HG03175 (cell line): ENCODE measurements at regions not wholly inside any gene's neighbourhood (a gene's known extent, or its start where the extent isn't known, plus 50 kb on each side); places are given as distances from the start of the nearest gene placed in this dataset.
"Not testable (repeated sequence)": the region's sequence is repeated elsewhere in the genome, so short reads cannot be mapped to it uniquely, and the experiment has no call there.

ENCODE experiments used
- ATAC-seq: cut with Tn5 transposase; IDR thresholded peaks from one replicate; pipeline ENCODE4 v1.9.1; 2021; ENCODE audit warnings: mild to moderate bottlenecking, moderate library complexity; ENCODE audit not compliant: unreplicated experiment

DNA sequence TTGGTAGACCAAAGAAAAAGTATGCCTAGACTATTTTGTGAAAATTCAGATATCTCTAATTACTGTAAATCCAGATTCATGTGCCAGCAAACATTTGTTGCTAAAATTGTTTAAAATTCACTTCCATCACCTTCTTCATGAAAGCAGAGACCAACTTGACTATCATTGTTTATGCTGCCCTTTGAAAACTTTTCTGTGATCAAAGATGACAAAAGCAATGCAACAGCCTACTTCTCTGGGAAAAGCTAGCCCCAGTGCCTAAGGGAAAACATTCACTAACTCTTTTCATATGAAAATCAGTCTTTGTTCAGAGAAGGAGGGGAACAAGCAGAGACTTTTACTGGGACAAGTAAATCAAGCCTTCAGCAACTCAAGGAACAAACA lies 178.0 kb upstream of the P2RY1 start:
- ATAC-seq = no peak

DNA sequence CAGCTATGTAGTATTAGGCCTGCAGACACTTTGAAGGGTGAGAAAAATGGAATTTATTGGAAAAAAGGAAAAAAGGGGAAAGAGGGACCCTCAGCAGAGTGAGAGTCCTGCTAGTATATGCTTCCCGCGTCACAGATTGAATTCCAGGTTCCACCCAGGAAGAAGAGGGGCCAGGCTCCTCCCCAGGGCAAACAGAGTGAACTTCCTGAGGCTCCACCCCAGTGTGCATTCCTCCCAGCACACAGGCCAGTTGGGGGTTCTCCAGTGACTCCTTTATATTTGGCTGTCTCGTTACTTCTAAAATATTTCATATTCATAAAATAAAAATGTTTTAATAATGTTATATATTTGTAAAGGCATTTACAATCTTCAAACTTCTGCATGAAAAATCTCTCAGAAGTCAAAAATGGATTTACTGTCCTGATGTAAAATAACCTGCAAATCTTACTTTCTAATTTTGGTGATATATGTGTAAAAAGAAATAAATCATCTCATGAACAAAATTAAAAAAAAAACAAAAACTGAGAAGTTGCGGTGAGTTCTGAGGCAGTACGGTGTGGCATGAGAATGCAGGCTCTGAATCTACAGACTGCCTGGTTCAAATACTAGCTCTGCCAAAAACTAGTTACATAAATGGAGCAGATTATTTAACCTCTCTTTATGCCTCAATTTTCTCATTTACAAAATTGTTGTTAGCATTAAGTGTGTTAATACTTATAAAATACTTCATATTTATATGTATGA lies 175.8 kb upstream of the P2RY1 start:
- no peak for ATAC-seq

DNA sequence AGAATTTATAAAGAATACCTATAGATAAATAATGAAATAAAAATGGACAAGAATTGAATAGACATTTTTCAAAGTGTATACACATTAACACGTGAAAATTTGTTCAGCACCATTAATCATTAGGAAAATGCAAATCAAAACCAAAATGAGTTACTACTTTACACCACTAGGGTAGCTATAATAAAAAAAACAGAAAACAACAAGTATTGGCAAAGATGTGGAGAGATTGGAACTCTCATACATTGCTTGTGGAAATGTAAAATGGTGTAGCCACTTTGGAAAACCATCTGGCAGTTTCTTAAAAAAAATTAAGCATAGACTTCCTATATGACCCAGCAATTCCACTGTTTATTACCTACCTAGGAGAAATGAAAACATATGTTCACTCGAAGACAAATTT lies 172.8 kb upstream of the P2RY1 start:
- ATAC-seq = no peak

DNA sequence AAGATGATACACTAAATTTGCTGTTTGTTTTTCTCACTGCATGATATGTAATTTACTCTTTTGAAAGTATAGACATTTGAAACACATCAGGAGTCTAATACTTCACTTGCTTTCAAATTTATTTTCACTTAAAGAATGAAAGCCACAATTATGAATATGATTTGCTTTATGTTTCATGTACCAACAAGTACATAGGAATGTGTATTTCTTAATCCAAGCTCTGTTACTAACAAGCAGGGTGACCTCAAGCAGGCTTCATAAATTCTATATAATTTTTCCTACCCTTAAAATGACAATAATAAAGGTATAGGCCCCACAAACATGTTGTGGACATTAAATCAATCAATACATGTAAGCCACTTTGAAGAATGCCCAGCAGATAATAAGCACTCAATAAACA lies 170.2 kb upstream of the P2RY1 start:
- ATAC-seq = no peak

DNA sequence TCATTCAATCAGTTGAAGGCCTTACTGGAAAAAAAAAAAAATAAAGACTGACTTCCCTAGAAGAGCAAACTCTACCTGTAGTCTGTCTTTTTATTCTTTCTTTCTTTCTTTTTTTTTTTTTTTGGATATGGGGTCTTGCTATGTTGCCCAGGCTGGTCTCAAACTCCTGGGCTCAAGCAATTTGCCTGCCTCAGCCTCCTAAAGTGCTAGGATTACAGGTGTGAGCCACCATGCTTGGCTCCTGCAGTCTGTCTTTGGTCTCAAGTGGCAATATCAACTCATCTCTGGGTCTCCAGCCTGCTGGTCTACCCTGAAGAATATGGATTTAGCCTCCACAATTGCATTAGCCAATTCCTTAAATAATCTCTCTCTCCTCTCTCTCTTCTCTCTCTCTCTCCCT lies 167.7 kb upstream of the P2RY1 start:
- no peak for ATAC-seq

DNA sequence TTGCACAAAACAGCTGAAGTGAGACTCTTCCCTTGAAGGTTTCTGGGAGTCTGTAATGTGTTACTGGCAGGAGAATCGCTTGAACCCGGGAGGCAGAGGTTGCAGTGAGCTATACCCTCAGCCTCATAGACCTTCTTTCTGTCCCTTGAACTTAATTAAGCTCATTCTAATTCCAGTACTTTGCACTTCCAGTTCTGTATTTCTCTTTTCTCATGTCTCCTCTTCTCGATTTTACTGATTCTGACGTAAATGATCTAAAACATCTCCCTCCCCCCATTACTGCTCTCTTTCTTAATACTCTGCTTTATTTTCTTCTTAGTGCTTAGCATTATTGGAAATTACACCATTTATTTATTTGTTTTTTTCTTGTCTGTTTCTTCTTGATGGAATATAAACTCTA lies 165.4 kb upstream of the P2RY1 start:
- ATAC-seq = no peak

DNA sequence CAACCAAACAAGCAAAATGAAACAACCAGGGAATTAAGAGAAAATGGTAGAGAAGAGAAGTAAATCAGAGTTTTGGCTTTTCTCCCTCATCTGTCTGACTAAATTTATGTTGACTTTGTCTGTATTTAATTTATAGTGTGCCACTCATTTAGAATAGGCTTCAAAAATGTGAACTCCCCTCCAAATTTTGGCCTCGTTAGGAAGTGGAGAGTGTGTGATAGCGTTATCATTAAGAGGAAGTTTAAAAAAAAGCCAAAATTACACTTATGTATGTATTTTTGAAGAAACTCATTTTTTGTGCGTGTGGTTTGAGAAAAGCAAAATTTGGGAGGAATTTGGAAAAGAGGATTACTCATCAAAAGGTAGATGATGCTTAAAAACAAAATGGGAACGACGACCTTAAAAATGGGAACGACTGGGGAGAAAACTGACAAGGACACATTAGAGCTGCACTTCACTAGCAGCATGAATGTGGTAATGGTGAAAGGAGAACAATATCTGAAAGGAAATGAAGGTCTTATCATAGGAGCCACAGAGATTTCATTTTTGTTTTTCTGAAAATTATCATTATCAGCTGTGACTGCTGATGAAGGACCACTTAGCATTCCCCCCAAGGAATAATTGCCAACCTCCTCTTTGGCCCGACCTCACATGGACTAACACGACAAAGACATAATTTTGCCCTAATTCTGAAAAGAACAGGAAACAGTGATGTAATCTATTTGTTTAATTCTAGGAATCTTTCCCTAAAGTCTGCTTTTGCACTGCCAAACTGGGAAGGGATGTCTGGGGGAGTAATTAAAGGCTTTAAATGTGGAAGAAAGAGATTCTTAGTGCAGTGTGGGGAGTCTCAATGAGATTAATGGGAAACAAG lies 163.2 kb upstream of the P2RY1 start:
- no peak for ATAC-seq

DNA sequence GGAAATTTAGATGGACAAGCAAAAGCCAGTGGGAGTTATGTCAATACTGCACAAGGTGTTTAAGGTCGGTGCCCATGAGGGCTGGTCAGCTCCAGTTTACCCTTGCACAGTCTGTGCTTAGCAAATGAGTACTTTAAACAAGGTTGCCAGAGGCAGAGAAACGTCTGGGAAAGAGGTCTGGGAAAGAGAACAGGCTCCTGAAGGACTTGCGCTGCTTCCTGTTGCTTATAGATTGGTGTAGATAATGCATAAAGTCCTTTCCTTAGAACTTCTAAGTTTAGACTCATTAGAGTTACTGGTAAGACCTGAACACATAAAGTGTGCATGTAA lies 162.6 kb upstream of the P2RY1 start:
- ATAC-seq = no peak

DNA sequence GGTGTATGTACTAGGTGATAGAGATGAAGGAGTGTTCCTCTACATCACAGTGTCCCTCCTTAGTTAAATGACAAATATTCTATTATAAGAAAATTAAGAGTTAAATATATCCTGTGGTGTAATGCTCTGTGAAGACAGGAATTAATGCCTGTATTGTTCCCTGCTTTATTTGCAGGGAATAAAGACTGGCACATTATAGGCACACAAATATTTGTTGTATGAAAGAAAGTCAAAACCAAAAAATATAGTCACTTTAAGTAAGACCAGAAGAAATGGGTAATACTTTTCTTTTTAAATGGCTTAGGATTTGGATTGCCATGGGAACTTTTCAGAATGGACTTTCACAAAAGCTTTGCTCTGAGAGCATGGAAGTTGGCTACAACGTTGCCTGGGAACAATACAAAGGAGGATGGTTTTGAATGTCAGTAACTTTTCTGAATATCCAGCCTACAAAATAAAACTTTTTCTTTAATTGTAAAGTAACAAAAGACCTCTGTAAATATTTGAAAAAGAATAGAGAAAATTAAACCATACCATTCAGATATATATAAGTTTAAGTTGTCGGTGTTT lies 158.0 kb upstream of the P2RY1 start:
- ATAC-seq = no peak

DNA sequence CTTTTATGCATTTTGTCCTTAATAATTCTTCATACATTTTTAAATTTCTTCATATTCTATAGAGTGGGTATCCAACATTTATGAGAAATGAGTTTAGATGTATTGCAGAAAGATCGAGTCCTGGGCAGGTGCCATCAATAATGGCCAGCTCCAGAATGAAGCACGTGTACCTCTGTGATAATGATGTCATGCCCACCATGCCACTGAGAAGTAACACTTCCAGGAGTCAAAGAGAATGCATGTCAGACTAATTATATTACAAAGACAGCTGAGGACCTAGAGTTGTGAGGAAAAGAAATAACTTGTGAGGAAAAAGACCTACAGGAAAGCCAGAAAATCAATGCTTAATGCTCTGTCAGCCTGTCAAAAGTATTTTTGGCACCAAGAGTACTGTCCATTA lies 157.4 kb upstream of the P2RY1 start:
- ATAC-seq = no peak

DNA sequence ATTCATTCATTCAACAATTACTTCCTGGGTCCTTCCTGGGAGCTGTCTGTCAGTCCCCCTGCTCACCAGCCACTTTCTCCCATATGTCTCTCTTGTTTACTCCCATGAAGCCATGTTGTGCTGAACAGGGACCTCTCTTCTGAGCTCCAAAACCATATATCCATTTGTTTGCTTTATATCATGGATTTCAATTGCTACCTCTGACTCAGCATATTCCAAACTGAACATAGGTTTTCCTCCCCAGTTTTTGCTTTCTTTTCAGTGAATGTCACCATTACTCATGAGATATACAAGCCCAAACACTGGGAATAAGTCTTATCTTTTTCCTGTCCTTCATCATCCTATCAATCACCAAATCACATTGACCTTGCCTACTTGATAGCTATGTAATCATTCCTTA lies 152.5 kb upstream of the P2RY1 start:
- ATAC-seq = no peak

DNA sequence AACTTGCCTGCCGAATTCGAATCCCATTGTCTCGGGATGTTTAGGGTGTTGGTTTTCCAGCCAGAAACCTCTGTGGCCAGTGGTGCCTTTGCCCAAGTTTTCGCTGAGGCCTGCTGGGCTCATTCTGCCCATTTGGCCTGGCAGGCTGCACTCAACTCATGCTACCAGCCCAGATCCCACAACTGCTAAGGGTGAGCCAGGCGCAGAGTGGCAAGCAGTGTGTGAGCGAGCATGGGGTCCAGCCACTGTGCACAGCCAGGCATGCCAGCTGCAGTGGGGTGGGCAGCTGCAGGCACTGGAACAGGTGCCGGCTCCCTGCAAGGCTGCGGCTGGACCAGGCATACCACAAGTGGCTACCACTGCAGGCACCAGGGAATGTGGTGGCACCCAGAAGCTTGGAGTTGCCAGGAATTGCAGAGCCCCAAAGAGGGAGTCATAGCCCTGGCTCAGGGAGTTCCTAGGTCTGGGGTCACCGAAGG lies 151.4 kb upstream of the P2RY1 start:
- no peak for ATAC-seq

DNA sequence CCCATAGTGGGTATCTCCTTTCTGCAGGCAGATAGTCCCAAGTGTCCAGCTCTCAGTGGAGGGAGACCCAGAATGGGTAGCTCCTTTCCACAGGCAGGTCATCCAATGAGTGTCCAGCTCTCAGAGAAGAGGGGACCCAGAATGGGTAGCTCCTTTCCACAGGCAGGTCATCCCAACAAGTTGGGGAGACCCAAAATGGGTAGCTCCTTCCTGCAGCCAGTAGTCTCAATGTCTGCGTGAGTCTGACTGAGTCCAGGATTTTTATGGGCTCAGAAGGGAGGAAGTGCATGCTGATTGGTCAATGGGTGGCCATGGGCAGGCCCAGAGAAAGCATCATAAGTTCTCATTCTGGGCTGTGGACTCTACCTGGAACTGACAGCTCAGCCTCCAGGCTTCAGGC lies 150.7 kb upstream of the P2RY1 start:
- ATAC-seq = no peak

DNA sequence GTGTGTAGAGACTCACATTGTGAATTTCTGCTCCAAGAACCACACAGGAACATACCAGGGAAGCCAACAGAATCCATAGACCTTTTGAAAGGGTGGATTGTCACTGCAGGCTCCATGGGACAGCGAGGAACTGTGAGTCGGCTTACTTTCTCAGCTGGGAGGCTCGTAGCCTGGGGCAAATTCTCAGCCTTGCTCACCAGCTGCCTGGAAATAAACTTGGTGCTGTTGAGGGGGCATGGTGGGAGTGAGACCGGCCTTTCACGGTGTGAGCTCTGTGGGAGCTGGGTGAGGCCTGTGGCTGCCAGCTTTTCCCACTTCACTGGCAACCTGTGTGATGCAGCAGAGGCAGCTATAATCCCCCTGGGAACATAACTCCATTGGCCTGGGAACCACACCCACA lies 146.6 kb upstream of the P2RY1 start:
- no peak for ATAC-seq

DNA sequence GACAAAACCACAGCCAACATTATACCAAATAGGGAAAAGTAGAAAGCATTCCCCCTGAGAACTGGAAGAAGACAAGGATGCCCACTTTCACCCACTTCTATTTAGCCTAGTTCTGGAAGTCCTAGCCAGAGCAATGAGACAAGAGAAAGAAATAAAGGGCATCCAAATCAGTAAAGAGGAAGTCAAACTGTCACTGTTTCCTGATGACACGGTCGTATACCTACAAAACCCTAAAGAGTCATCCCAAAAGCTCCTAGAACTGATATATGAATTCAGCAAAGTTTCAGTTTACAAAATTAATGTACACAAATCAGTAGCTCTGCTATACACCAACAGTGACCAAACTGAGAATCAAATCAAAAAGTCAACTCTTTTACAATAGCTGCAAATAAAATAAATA lies 142.6 kb upstream of the P2RY1 start:
- ATAC-seq = not testable (repeated sequence)

DNA sequence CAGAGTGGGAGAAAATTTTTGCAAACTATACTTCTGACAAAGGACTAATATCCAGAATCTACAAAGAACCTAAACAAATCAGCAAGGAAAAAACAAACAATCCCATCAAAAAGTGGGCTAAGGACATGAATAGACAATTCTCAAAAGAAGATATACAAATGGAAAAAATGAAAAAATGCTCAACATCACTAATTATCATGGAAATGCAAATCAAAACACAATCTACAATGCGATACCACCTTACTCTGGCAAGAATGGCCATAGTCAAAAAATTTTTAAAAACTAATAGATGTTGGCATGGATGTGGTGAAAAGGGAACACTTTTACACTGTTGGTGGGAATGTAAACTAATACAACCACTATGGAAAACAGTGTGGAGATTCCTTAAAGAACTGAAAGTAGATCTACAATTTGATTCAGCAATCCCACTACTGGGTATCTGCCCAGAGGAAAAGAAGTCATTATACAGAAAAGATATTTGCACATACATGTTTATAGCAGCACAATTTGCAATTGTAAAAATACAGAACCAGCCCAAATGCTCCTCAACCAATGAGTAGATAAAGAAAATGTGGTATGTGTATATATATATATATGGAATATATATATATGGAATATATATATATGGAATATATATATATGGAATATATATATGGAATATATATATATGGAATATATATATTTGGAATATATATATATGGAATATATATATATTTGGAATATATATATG lies 141.2 kb upstream of the P2RY1 start:
- not testable (repeated sequence) for ATAC-seq

DNA sequence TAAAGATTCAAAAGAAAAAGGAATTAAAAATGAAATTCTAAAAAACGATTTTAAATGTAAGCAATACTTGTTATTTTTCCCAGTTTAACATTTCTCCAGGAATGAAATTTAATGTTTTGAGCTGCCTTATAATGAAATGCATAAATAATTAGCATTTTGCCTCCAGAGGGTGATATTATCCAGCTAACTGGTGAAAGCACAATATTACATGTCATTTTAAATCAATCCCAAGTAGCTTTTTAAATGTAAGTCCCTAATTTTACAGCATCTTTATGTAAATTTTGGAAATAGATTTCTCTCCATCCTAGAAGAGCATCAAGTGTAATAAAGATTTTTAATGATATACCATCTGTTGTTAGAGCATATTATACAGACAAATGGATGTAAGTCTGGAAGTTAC lies 139.1 kb upstream of the P2RY1 start:
- ATAC-seq = no peak

DNA sequence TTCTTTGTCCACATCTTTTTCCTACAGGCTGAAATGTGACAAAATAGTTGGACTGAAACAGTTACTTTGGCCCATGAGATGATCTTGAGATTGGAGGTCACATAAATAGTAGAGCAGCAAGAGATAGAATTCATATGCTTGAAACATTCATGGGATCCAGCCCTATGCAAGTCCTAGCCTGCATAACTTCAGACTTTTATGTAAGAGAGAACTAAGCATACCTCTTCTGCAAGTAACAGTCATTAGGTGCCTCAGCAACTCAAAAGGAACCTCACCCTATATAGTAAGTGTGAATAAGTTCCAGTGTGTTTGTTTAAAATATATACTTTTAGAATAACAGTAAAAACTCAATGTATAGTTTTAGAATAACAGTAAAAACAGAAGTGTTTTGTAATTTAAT lies 138.0 kb upstream of the P2RY1 start:
- no peak for ATAC-seq

DNA sequence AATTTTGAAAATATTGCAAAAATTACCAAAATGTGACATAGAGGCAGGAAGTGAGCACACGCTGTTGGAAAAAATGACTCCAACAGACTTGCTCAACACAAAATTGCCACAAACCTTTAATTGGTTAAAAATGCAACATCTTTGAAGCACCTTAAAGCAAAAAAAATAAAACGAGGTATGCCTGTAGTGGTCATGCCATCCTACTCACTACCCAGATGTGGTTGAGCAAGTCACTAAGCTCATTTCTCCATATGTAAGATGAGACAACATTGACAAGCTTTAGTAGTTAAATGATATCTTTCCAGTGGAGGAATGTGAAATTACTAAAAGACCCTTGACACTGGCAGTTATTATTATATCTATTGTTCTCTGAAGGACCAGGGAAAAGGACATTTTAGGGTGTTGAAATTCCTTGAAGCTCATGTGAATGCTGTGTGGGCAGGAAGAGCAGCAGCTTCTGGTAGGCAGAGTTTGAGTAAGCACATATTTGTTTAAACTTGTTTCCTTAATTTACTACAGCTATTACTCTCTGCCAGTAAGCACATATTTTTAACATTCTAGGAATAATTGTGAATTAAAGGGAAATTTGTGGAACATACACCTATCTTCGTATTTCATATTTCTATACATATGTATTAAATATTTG lies 131.6 kb upstream of the P2RY1 start:
- ATAC-seq = no peak

DNA sequence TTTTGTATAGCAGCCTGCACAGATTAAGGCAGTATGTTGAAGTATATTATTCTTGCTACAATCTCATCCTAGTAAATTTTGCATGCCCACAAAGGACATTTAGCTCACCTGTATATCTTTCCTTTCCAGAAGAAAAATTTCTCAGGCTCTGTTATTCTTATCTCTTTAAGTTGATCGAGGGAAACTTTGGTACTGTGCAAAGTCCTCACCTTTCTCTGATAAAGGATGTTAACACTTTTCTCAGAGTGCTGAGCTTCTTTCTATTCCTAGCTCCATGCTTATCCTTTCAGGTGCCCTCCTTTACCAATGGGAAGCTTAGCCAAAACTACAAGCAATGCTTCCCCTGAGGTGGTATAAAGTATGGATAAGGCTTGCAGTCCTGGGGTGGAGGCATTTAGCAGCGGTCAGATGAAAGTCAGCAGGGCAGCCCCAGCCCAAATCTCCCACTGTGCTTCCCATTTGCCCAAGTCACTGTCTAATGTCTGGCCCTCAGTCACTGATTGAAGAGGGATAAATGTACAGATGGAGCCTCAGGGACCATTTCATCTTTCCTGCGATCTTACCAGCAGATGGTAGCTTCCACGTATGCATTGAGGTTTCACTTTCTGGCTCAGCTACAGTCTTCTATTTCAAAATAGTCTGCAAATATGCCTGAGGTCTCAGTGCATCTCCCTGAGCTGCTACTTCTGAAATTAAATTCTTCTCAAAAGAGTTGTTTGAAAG lies 127.8 kb upstream of the P2RY1 start:
- ATAC-seq = no peak
